BLaER1 (cell line): ENCODE measurements at regions not wholly inside any gene's neighbourhood (a gene's known extent, or its start where the extent isn't known, plus 50 kb on each side); places are given as distances from the start of the nearest gene placed in this dataset.

Experiments used
- H3K27ac ChIP-seq: shearing (Covaris generic); formaldehyde crosslinking; 2 replicates; pipeline ENCODE4 v1.8.1; 2022
- H3K27me3 ChIP-seq: shearing (Covaris generic); formaldehyde crosslinking; 2 replicates; pipeline ENCODE4 v1.8.1; 2022
- H3K36me3 ChIP-seq: shearing (Covaris generic); formaldehyde crosslinking; 2 replicates; pipeline ENCODE4 v1.8.1; 2022
- H3K4me1 ChIP-seq: shearing (Covaris generic); formaldehyde crosslinking; 2 replicates; pipeline ENCODE4 v1.8.1; 2022
- H3K4me2 ChIP-seq: shearing (Covaris generic); formaldehyde crosslinking; 2 replicates; pipeline ENCODE4 v1.8.1; 2022
- H3K4me3 ChIP-seq: shearing (Covaris generic); formaldehyde crosslinking; 2 replicates; pipeline ENCODE4 v1.8.1; 2022
- H3K9ac ChIP-seq: shearing (Covaris generic); formaldehyde crosslinking; 2 replicates; pipeline ENCODE4 v1.8.1; 2022
- H3K9me3 ChIP-seq: shearing (Covaris generic); formaldehyde crosslinking; 2 replicates; pipeline ENCODE4 v1.8.1; 2022
- H4K20me1 ChIP-seq: shearing (Covaris generic); formaldehyde crosslinking; 2 replicates; pipeline ENCODE4 v1.8.1; 2022
- Cebpa-rat ChIP-seq: shearing (Covaris generic); IDR thresholded peaks from 2 replicates; pipeline ENCODE4 v1.8.1; 2022

DNA sequence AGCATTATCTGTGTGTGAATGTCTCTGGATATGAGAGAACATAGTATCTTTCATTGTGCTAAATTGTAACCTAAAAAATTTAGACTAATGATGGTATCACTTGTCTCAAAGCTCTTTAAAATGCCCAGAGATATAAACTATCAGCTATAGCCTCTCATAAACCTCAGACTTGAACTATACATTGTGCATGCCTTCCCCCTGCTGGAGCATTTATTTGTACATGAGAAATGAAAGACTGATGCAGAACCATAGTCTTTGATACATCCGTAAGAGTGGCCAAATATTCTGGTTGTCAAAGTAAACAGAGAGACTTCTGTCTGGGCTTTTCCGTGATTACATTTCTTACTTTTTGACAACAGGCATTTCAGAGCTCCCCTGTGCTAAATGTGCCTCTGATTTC, 71.9 kb upstream of the CCDC68 start:
- Histone ChIP-seq H3K9ac (no peak overlapping the region), H3K4me2 (no peak overlapping the region), H3K4me3 (no peak overlapping the region), H3K4me1 (no peaks in the 10 kb centered on the region), H3K27me3 (no peaks in the 10 kb centered on the region), H3K36me3 (no peaks in the 10 kb centered on the region), H3K9me3 (no peaks in the 10 kb centered on the region), H3K27ac (no peak overlapping the region), H4K20me1 (no peaks in the 10 kb centered on the region)
- no peak for TF ChIP-seq Cebpa-rat

DNA sequence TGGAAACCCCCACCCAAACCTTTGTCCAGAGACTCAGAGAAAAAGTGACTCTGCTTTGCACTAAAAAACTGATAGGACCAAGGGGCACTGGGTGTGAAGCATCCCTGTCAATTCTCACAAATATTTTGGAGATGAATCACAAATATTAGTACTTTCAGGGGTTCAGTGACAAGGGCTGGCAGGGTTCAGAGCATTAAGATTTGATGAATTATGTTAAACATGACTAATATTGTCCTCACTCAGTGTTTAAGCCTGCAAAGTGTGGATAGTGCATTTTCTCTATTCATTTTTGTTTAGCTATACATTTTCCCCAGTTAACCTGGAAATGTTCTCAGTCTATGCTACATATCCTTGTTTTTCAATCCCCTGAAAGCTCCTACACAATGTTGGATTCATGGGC, 65.3 kb upstream of the CCDC68 start:
- no peaks in the 10 kb centered on the region for H3K4me1 ChIP-seq
- no peaks in the 10 kb centered on the region for H3K9me3 ChIP-seq
- TF ChIP-seq Cebpa-rat, result no peak
- H3K36me3 ChIP-seq, result no peaks in the 10 kb centered on the region
- no peak overlapping the region for H3K27ac ChIP-seq
- H3K27me3 ChIP-seq, result no peaks in the 10 kb centered on the region
- H3K4me3 ChIP-seq, result no peak overlapping the region
- no peak overlapping the region for H3K9ac ChIP-seq
- H3K4me2 ChIP-seq, result no peak overlapping the region
- H4K20me1 ChIP-seq, result no peaks in the 10 kb centered on the region

DNA sequence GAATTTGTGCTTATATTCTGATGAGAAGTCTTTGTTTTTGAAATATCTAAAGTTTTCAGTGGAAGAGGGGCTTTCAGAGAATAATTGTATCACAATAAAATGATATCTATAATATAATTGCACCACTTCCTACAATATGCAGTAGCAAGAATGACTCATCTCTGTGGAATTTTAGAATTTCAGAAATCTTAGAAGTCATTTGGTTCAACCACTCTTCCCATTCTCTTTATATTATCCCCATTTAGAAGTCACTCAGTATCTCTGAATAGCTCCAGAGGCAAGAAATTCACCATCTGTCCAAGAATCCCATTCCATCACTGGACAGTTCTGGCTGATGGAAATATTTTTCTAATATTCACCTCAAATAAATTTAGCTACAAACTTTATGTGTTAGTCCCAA, 59.3 kb upstream of the CCDC68 start:
- TF ChIP-seq Cebpa-rat, result no peak
- no peak overlapping the region for H3K4me3 ChIP-seq
- no peak overlapping the region for H3K9ac ChIP-seq
- no peaks in the 10 kb centered on the region for H3K36me3 ChIP-seq
- H3K4me1 ChIP-seq, result no peaks in the 10 kb centered on the region
- no peaks in the 10 kb centered on the region for H3K27me3 ChIP-seq
- no peaks in the 10 kb centered on the region for H3K9me3 ChIP-seq
- no peak overlapping the region for H3K27ac ChIP-seq
- no peaks in the 10 kb centered on the region for H4K20me1 ChIP-seq
- no peak overlapping the region for H3K4me2 ChIP-seq

DNA sequence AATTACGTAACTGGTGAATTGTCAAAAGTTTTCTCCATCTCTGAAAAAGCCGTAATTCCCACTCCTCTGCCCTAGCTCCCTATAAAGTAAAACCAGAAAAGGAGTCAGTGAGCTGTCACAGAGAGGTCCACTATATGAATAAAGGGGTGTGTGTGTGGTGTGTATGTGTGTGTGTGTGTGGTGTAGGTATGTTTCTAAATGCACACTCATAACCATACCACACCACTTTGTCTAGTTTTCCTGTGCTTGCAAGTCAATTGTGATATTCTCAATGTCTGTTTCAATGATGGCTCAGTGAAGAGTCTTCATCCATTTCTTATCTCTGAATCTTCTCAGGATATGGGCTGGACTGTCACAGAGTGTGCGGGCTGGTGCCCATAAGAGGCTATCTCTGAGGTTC, 54.8 kb upstream of the CCDC68 start:
- H4K20me1 ChIP-seq, result no peaks in the 10 kb centered on the region

DNA sequence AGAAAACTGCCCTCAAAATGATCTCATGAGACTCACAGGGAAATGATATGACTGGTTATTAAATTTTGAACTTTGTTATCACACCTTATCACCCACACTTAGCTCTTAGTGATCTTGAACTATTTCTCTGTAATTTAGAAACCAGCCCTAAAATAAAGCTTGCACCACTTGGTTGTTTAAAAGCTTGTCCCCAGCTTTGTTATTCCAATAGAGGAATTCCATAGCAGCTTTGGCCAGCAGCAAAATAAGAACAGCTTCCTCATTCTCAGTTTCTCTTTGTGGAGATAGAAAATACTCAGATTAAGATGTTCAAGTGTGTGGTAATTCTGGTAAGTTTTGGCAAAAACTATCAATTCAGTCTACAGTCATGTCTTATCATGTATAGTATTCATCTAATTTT, 54.4 kb upstream of the CCDC68 start:
- TF ChIP-seq Cebpa-rat, result no peak
- Histone ChIP-seq H3K4me3 (no peak overlapping the region), H3K4me1 (no peaks in the 10 kb centered on the region), H4K20me1 (no peaks in the 10 kb centered on the region), H3K27ac (no peak overlapping the region), H3K4me2 (no peak overlapping the region), H3K9me3 (no peaks in the 10 kb centered on the region; the same call in 1 of the 2 replicates), H3K9ac (no peak overlapping the region), H3K36me3 (no peaks in the 10 kb centered on the region), H3K27me3 (no peaks in the 10 kb centered on the region)

More for the DNA sequence above, 54.8 kb upstream of the CCDC68 start:
- Histone ChIP-seq H3K9me3 (no peaks in the 10 kb centered on the region; the same call in 1 of the 2 replicates), H3K4me2 (no peak overlapping the region), H3K36me3 (no peaks in the 10 kb centered on the region), H3K4me1 (no peaks in the 10 kb centered on the region), H3K27ac (no peak overlapping the region), H3K9ac (no peak overlapping the region), H3K4me3 (no peak overlapping the region), H3K27me3 (no peaks in the 10 kb centered on the region)
- no peak for TF ChIP-seq Cebpa-rat

DNA sequence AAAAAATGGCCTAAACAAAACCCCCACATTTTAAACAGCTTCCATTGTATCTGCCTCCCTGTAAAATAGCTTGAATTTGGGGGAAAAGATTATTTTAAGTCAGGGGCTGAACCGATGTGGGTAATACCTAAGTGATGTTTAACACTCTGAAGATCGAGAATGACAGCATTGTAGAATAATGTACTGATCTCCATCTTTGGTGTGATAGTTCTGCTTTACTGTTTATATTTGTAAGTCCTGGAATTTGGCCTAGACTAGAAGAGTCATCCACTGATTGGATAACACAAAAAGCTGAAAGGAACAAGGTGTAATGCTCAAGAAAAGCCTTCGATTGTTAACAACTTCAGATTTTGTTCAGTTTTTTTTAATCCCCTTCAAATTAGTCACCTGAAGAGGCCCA, 53.8 kb upstream of the CCDC68 start:
- no peak overlapping the region for H3K27ac ChIP-seq
- H3K27me3 ChIP-seq, result no peaks in the 10 kb centered on the region
- no peak for TF ChIP-seq Cebpa-rat

DNA sequence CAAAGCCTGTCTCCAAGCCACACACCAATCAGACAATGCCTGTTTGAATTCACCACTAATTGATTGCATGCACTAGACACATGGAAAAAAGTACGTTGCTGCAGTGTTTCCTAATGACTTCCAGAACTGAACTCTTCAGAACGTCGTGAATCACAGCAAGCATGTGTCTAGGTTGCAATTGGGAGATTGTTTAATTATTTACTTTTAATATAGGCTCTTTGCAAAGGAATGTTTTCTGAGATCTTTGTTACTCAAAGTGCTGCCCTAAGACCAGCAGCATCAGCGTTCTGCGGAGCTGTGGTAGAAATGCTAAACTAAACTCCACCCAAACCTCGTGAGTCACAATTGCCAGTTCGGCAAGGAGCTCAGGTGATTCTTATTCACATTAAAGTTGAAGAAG, 52.7 kb upstream of the CCDC68 start:
- Histone ChIP-seq H3K27ac (no peak overlapping the region), H3K36me3 (no peaks in the 10 kb centered on the region), H3K27me3 (no peaks in the 10 kb centered on the region), H3K4me2 (no peak overlapping the region), H3K9ac (no peak overlapping the region), H3K4me1 (no peaks in the 10 kb centered on the region), H3K9me3 (no peaks in the 10 kb centered on the region; the same call in 1 of the 2 replicates), H4K20me1 (no peaks in the 10 kb centered on the region), H3K4me3 (no peak overlapping the region)
- TF ChIP-seq Cebpa-rat, result no peak

More for the DNA sequence above, 53.8 kb upstream of the CCDC68 start:
- Histone ChIP-seq H3K36me3 (no peaks in the 10 kb centered on the region), H3K4me2 (no peak overlapping the region), H3K4me1 (no peaks in the 10 kb centered on the region), H3K4me3 (no peak overlapping the region), H4K20me1 (no peaks in the 10 kb centered on the region), H3K9ac (no peak overlapping the region), H3K9me3 (no peaks in the 10 kb centered on the region; the same call in 1 of the 2 replicates)
